H9 (cell line): ENCODE measurements at regions not wholly inside any gene's neighbourhood (a gene's known extent, or its start where the extent isn't known, plus 50 kb on each side); places are given as distances from the start of the nearest gene placed in this dataset.

Source experiments
- DNase-seq: peaks from one replicate; pipeline ENCODE4 v3.0.0-alpha.2; 2017
- H2AFZ ChIP-seq: one replicate; pipeline ENCODE4 v1.6.1; 2013; ENCODE audit warnings: mild to moderate bottlenecking, low read length, control low read depth, moderate library complexity
- H2AK5ac ChIP-seq: 2 replicates; pipeline ENCODE4 v1.6.1; 2013; ENCODE audit warnings: low read length, control low read depth, mixed read lengths; ENCODE audit not compliant: insufficient read length
- H2BK120ac ChIP-seq: one replicate; pipeline ENCODE4 v1.6.1; 2013; ENCODE audit warnings: low read depth, mild to moderate bottlenecking, low read length, control low read depth, inconsistent platforms; ENCODE audit not compliant: poor library complexity, severe bottlenecking
- H2BK12ac ChIP-seq: 2 replicates; pipeline ENCODE4 v1.6.1; 2013; ENCODE audit warnings: low read length, control low read depth, mixed read lengths, low read depth; ENCODE audit not compliant: insufficient read length
- H2BK15ac ChIP-seq: 2 replicates; pipeline ENCODE4 v1.6.1; 2013; ENCODE audit warnings: low read depth, low read length, control low read depth
- H2BK20ac ChIP-seq: one replicate; pipeline ENCODE4 v1.6.1; 2013; ENCODE audit warnings: low read depth, mild to moderate bottlenecking, low read length, control low read depth, inconsistent platforms; ENCODE audit not compliant: poor library complexity, severe bottlenecking
- H2BK5ac ChIP-seq: 2 replicates; pipeline ENCODE4 v1.6.1; 2013; ENCODE audit warnings: low read length, control low read depth, mixed read lengths; ENCODE audit not compliant: insufficient read length
- H3K14ac ChIP-seq: 2 replicates; pipeline ENCODE4 v1.6.1; 2013; ENCODE audit warnings: low read length, control low read depth; ENCODE audit not compliant: insufficient read depth
- H3K18ac ChIP-seq: 2 replicates; pipeline ENCODE4 v1.6.1; 2013; ENCODE audit warnings: low read depth, mild to moderate bottlenecking, mixed read lengths, low read length, control low read depth; ENCODE audit not compliant: insufficient read length
- H3K23ac ChIP-seq: 2 replicates; pipeline ENCODE4 v1.6.1; 2013; ENCODE audit warnings: low read length, control low read depth, mixed read lengths, low read depth; ENCODE audit not compliant: insufficient read length
- H3K23me2 ChIP-seq: 2 replicates; pipeline ENCODE4 v1.6.1; 2013; ENCODE audit warnings: low read depth, mild to moderate bottlenecking, mixed read lengths, low read length, control low read depth; ENCODE audit not compliant: insufficient read length, poor library complexity, severe bottlenecking
- H3K27ac ChIP-seq: 2 replicates; pipeline ENCODE4 v1.5.1; 2013; ENCODE audit warnings: low read length, control low read depth, mixed read lengths, low read depth; ENCODE audit not compliant: insufficient read length
- H3K27me3 ChIP-seq: 2 replicates; pipeline ENCODE4 v1.6.1; 2013; ENCODE audit warnings: low read length, control low read depth, inconsistent platforms; ENCODE audit not compliant: insufficient read depth
- H3K4ac ChIP-seq: 2 replicates; pipeline ENCODE4 v1.6.1; 2013; ENCODE audit warnings: low read depth, mild to moderate bottlenecking, control low read depth, inconsistent platforms, low read length, moderate library complexity
- H3K4me1 ChIP-seq: 2 replicates; pipeline ENCODE4 v1.6.1; 2013; ENCODE audit warnings: low read length, control low read depth, inconsistent platforms; ENCODE audit not compliant: insufficient read depth
- H3K4me2 ChIP-seq: 2 replicates; pipeline ENCODE4 v1.6.1; 2013; ENCODE audit warnings: low read length, control low read depth, mixed read lengths; ENCODE audit not compliant: insufficient read length, insufficient read depth
- H3K56ac ChIP-seq: 2 replicates; pipeline ENCODE4 v1.6.1; 2013; ENCODE audit warnings: low read depth, mild to moderate bottlenecking, mixed read lengths, low read length, control low read depth; ENCODE audit not compliant: insufficient read length
- H3K79me1 ChIP-seq: 2 replicates; pipeline ENCODE4 v1.6.1; 2013; ENCODE audit warnings: low read depth, mild to moderate bottlenecking, moderate library complexity, low read length, control low read depth, inconsistent platforms; ENCODE audit not compliant: insufficient read depth, poor library complexity, severe bottlenecking
- H3K79me2 ChIP-seq: 2 replicates; pipeline ENCODE4 v1.6.1; 2013; ENCODE audit warnings: low read length, control low read depth, inconsistent platforms; ENCODE audit not compliant: insufficient read depth
- H3K9ac ChIP-seq: 2 replicates; pipeline ENCODE4 v1.6.1; 2013; ENCODE audit warnings: low read length, control low read depth, mixed read lengths; ENCODE audit not compliant: insufficient read length; ENCODE audit errors: extremely low read depth
- H3K9me3 ChIP-seq: one replicate; pipeline ENCODE4 v1.6.1; 2013; ENCODE audit warnings: low read depth, low read length, inconsistent platforms; ENCODE audit not compliant: control insufficient read depth
- H3T11ph ChIP-seq: one replicate; pipeline ENCODE4 v1.6.1; 2013; ENCODE audit warnings: mild to moderate bottlenecking, low read length, control low read depth, inconsistent platforms
- H4K20me1 ChIP-seq: one replicate; pipeline ENCODE4 v1.6.1; 2013; ENCODE audit not compliant: control insufficient read depth, insufficient read length, insufficient read depth
- H4K5ac ChIP-seq: 2 replicates; pipeline ENCODE4 v1.6.1; 2013; ENCODE audit warnings: low read depth, mild to moderate bottlenecking, mixed read lengths, low read length, control low read depth; ENCODE audit not compliant: insufficient read length
- H4K8ac ChIP-seq: replicated peaks from 2 replicates; pipeline ENCODE4 v1.6.1; 2013; ENCODE audit warnings: low read length, control low read depth, mixed read lengths, low read depth; ENCODE audit not compliant: insufficient read length
- H4K91ac ChIP-seq: 2 replicates; pipeline ENCODE4 v1.6.1; 2013; ENCODE audit warnings: low read depth, mild to moderate bottlenecking, moderate library complexity, mixed read lengths, low read length, control low read depth; ENCODE audit not compliant: insufficient read length
- H3K27ac Mint-ChIP-seq, 3 experiments: 2 replicates in 2 of 3; 3 replicates in 1 of 3; pipeline ENCODE4 v1.8.0; 2020 to 2021; ENCODE audit warnings: mixed read lengths in 3 of 3, mild to moderate bottlenecking in 1 of 3, moderate library complexity in 1 of 3
- H3K27me3 Mint-ChIP-seq: 2 replicates; pipeline ENCODE4 v1.8.0; 2021; ENCODE audit warnings: low read depth, mild to moderate bottlenecking, moderate library complexity, mixed read lengths
- H3K36me3 Mint-ChIP-seq, 3 experiments: 2 replicates in 2 of 3; 3 replicates in 1 of 3; pipeline ENCODE4 v1.8.0; 2020 to 2021; ENCODE audit warnings: low read depth in 3 of 3, mixed read lengths in 3 of 3; ENCODE audit not compliant: insufficient read depth in 1 of 3
- H3K4me1 Mint-ChIP-seq, 2 experiments: 2 replicates each; pipeline ENCODE4 v1.8.0; 2020; ENCODE audit warnings: mixed read lengths in 2 of 2
- H3K4me3 Mint-ChIP-seq, 2 experiments: 2 replicates in 1 of 2; 3 replicates in 1 of 2; pipeline ENCODE4 v1.8.0; 2020 to 2021; ENCODE audit warnings: mild to moderate bottlenecking in 2 of 2, mixed read lengths in 2 of 2, moderate library complexity in 1 of 2
- H3K9me3 Mint-ChIP-seq, 2 experiments: 2 replicates in 1 of 2; 3 replicates in 1 of 2; pipeline ENCODE4 v1.8.0; 2020; ENCODE audit warnings: mild to moderate bottlenecking in 2 of 2, mixed read lengths in 2 of 2, moderate library complexity in 1 of 2
- CTCF ChIP-seq: fragments of 200-600 bp; sonication (generic); conservative IDR thresholded peaks from 3 replicates; pipeline ENCODE4 v1.8.0; 2021; ENCODE audit warnings: antibody characterized with exemption, mild to moderate bottlenecking
- WGBS: extraction: QIAGEN DNeasy Blood & Tissue Kit; methylation state at CpG from one replicate; pipeline ENCODE4 v1.1.7; 2013; ENCODE audit warnings: missing lambda C conversion rate, low lambda C conversion rate, mixed read lengths; ENCODE audit not compliant: insufficient read length; ENCODE audit errors: extremely low coverage; 5-methylcytosine and 5-hydroxymethylcytosine counted together

DNA sequence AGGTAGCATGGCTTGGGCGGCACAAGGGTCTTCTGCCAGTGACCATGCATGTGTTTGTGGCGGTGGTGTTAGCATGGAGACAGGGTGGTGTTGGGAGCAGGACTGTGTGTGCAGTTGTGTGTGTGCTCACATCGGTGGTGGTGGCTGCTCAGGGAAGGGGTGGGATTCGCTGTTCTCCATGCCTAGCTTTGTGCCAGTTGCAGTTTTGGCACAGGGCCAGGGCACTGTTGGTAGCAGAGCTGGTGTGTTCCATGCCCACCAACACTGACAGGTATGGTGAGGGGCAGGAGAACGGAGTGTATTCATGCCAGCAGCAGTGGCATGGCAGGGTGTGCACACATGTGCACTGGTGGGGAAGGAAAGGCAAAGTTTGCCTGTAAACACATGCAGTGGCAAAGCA is 77.3 kb upstream of the TEKT1 start:
- no peaks in the 10 kb centered on the region for H3K4me1 Mint-ChIP-seq
- H2AFZ ChIP-seq, result no peak overlapping the region
- no peak overlapping the region for H2AK5ac ChIP-seq
- H2BK12ac ChIP-seq, result no peak overlapping the region
- no peak overlapping the region for H2BK5ac ChIP-seq
- H4K5ac ChIP-seq, result no peak overlapping the region
- TF ChIP-seq CTCF, result no peak
- H3T11ph ChIP-seq, result no peak overlapping the region
- H3K23me2 ChIP-seq, result no peaks in the 10 kb centered on the region
- no CpG with 5 or more reads among the region's 5 CpGs for WGBS
- H2BK20ac ChIP-seq, result no peak overlapping the region
- no peak overlapping the region; a peak in 1 of 7 replicates for H3K27ac Mint-ChIP-seq
- H3K27me3 Mint-ChIP-seq, result peaks cover 28% of the 10 kb centered on the region
- no peaks in the 10 kb centered on the region for H3K79me2 ChIP-seq
- H3K9me3 ChIP-seq, result peaks cover 11% of the 10 kb centered on the region
- no peak overlapping the region for H3K18ac ChIP-seq
- no peaks in the 10 kb centered on the region for H3K4me1 ChIP-seq
- H3K14ac ChIP-seq, result no peak overlapping the region; the same call in 1 of the 2 replicates
- H3K56ac ChIP-seq, result no peak overlapping the region
- no peak overlapping the region for H2BK15ac ChIP-seq
- H3K27ac ChIP-seq, result no peak overlapping the region
- H3K4ac ChIP-seq, result no peak overlapping the region
- no peak overlapping the region for H2BK120ac ChIP-seq
- no peak for DNase-seq
- H3K4me3 Mint-ChIP-seq, result no peak overlapping the region
- no peak overlapping the region for H3K4me2 ChIP-seq
- H4K20me1 ChIP-seq, result no peaks in the 10 kb centered on the region
- no peak overlapping the region for H4K91ac ChIP-seq
- H3K79me1 ChIP-seq, result no peaks in the 10 kb centered on the region
- no peak overlapping the region for H4K8ac ChIP-seq
- H3K27me3 ChIP-seq, result no peaks in the 10 kb centered on the region
- no peak overlapping the region for H3K9ac ChIP-seq
- no peak overlapping the region for H3K23ac ChIP-seq
- peaks cover 10 to 41% of the 10 kb centered on the region in 2 experiments; a peak in 4 of 5 replicates for H3K9me3 Mint-ChIP-seq
- peaks cover 0 to 42% (median 15%) of the 10 kb centered on the region in 3 experiments; a peak in 5 of 7 replicates for H3K36me3 Mint-ChIP-seq
